Fibroblast of lung (primary cell): ENCODE measurements at regions not wholly inside any gene's neighbourhood (a gene's known extent, or its start where the extent isn't known, plus 50 kb on each side); places are given as distances from the start of the nearest gene placed in this dataset.
A peak's percentile ranks its signal among the peaks of the same experiment; 100 is the strongest.

Source experiments
- DNase-seq, 2 donors: peaks; one replicate each; pipeline versions ENCODE4 v3.0.0 to v3.0.0-alpha.2; 2010; ENCODE audit warnings: low read depth in 2 of 2
- H2AFZ ChIP-seq: 2 replicates; pipeline ENCODE4 v1.5.1; 2012; ENCODE audit warnings: low read length, control low read depth, inconsistent platforms
- H3K27ac ChIP-seq: 2 replicates; pipeline ENCODE4 v1.5.1; 2011; ENCODE audit warnings: low read length, control low read depth; ENCODE audit not compliant: insufficient read depth
- H3K27me3 ChIP-seq: 2 replicates; pipeline ENCODE4 v1.5.1; 2011; ENCODE audit warnings: mild to moderate bottlenecking, low read length; ENCODE audit not compliant: control insufficient read depth, insufficient read depth
- H3K36me3 ChIP-seq: 2 replicates; pipeline ENCODE4 v1.5.1; 2011; ENCODE audit warnings: low read length; ENCODE audit not compliant: control insufficient read depth, insufficient read depth
- H3K4me1 ChIP-seq: 2 replicates; pipeline ENCODE4 v1.5.1; 2011; ENCODE audit warnings: low read length; ENCODE audit not compliant: control insufficient read depth, insufficient read depth; ENCODE audit errors: extremely low read depth
- H3K4me2 ChIP-seq: 2 replicates; pipeline ENCODE4 v1.5.1; 2011; ENCODE audit warnings: low read length, control low read depth; ENCODE audit not compliant: insufficient read depth; ENCODE audit errors: extremely low read depth
- H3K4me3 ChIP-seq, 4 experiments: fragments of 200-600 bp in 1 of 4; sonication (generic) in 1 of 4; replicated peaks in 1 of 4; 2 replicates each; pipeline ENCODE4 v1.5.1; 2011 to 2016; ENCODE audit warnings: low read length in 4 of 4, low read depth in 3 of 4, mild to moderate bottlenecking in 3 of 4, control low read depth in 2 of 4, inconsistent platforms in 1 of 4, mixed read lengths in 1 of 4; ENCODE audit not compliant: insufficient read depth in 1 of 4; ENCODE audit errors: control extremely low read depth in 1 of 4
- H3K79me2 ChIP-seq: 2 replicates; pipeline ENCODE4 v1.5.1; 2012; ENCODE audit warnings: mild to moderate bottlenecking, low read length, inconsistent platforms; ENCODE audit not compliant: control insufficient read depth, insufficient read depth
- H3K9ac ChIP-seq: 2 replicates; pipeline ENCODE4 v1.5.1; 2011; ENCODE audit warnings: mild to moderate bottlenecking, low read length, control low read depth; ENCODE audit not compliant: insufficient read depth
- H3K9me3 ChIP-seq: 2 replicates; pipeline ENCODE4 v1.5.1; 2012; ENCODE audit warnings: low read depth, low read length; ENCODE audit not compliant: control insufficient read depth, insufficient read depth
- H4K20me1 ChIP-seq: 2 replicates; pipeline ENCODE4 v1.5.1; 2011; ENCODE audit warnings: low read length; ENCODE audit not compliant: control insufficient read depth, insufficient read depth; ENCODE audit errors: extremely low read depth
- EZH2 ChIP-seq: IDR thresholded peaks from 2 replicates; pipeline ENCODE4 v1.5.1; 2012; ENCODE audit warnings: low read length, control low read depth, mild to moderate bottlenecking; ENCODE audit errors: missing control alignments
- TF ChIP-seq, protein P1 (sequence below), 2 donors: IDR thresholded peaks in 1 of 2; conservative IDR thresholded peaks in 1 of 2; 1 replicate in 1 of 2; 2 replicates in 1 of 2; pipeline ENCODE4 v1.5.1; 2011 to 2012; ENCODE audit warnings: low read length in 2 of 2, control low read depth in 1 of 2, inconsistent platforms in 1 of 2, low read depth in 1 of 2, mild to moderate bottlenecking in 1 of 2

DNA sequence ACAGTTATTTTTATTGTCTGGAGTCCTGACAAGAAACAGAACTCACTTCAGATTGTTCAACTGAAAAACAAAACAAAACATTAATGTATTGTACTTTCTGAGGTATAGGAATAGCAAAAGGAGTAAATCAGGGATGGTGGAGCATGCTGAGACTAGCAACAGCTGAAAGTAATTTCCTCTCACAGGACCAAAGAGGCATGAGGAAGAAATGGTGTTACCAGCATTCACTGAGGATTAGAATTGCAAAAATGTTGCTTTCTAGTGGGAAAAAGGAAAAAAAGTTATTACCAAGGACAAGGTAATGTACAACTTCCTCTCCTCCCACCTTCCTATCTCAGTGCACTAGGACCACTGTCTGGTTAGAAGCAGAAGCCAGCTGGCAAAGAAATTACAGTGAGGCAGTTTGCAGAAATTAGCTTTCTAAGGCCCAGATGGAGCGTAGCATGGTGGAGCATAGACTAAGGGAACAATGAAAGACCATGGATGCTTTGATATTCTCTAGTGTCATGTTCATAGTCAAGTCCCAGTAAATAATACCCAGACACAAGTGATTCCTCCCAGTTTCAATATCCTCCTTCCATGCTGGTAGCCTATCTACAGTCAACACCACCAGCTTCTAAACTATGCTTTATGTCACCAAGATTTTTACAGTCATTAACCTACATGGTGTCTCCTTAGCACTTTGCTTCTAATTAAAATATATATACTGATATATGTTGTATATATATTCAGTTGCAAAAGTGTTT is 133.7 kb upstream of the DCN start:
- no peak overlapping the region for H3K9ac ChIP-seq
- H3K27me3 ChIP-seq = no peaks in the 10 kb centered on the region
- H3K36me3 ChIP-seq = no peaks in the 10 kb centered on the region
- no peak for TF ChIP-seq EZH2
- TF ChIP-seq, protein P1, sequence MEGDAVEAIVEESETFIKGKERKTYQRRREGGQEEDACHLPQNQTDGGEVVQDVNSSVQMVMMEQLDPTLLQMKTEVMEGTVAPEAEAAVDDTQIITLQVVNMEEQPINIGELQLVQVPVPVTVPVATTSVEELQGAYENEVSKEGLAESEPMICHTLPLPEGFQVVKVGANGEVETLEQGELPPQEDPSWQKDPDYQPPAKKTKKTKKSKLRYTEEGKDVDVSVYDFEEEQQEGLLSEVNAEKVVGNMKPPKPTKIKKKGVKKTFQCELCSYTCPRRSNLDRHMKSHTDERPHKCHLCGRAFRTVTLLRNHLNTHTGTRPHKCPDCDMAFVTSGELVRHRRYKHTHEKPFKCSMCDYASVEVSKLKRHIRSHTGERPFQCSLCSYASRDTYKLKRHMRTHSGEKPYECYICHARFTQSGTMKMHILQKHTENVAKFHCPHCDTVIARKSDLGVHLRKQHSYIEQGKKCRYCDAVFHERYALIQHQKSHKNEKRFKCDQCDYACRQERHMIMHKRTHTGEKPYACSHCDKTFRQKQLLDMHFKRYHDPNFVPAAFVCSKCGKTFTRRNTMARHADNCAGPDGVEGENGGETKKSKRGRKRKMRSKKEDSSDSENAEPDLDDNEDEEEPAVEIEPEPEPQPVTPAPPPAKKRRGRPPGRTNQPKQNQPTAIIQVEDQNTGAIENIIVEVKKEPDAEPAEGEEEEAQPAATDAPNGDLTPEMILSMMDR (conservative IDR thresholded peaks at IDR 0.05 in 1 of 2, IDR thresholded peaks at IDR 0.05 in 1 of 2; ENCODE audit: low read depth in 1 of 2, low read length in 2 of 2) = no peak
- no peak overlapping the region for H3K4me3 ChIP-seq
- H3K4me1 ChIP-seq = peaks cover 10% of the 10 kb centered on the region
- DNase-seq = peak; percentile 3 to 5
- no peaks in the 10 kb centered on the region for H4K20me1 ChIP-seq
- no peaks in the 10 kb centered on the region for H3K79me2 ChIP-seq
- H3K4me2 ChIP-seq = no peak overlapping the region
- H3K9me3 ChIP-seq = no peaks in the 10 kb centered on the region
- peak overlapping the region; percentile 30 for H2AFZ ChIP-seq
- peak overlapping the region; percentile 29 for H3K27ac ChIP-seq

DNA sequence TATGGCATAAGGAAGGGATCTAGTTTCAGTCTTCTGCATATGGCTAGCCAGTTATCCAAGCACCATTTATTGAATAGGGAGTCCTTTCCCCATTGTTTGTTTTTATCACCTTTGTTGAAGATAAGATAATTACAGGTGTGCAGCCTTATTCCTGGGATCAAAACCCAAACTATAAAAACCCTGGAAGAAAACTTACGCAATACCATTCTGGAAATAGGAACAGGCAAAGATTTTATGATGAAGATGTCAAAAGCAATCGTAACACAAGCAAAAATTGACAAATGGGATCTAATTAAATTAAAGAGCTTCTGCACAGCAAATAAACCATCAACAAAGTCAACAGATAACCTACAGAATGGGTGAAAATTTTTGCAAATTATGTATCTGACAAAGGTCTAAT is 128.5 kb upstream of the DCN start:
- Histone ChIP-seq H3K4me1 (no peaks in the 10 kb centered on the region), H3K9me3 (no peaks in the 10 kb centered on the region), H4K20me1 (no peaks in the 10 kb centered on the region), H3K36me3 (no peaks in the 10 kb centered on the region), H3K27ac (no peak overlapping the region), H3K9ac (no peak overlapping the region), H3K27me3 (no peaks in the 10 kb centered on the region), H3K79me2 (no peaks in the 10 kb centered on the region), H2AFZ (no peak overlapping the region), H3K4me3 (no peak overlapping the region), H3K4me2 (no peak overlapping the region)
- TF ChIP-seq, protein P1 (conservative IDR thresholded peaks at IDR 0.05 in 1 of 2, IDR thresholded peaks at IDR 0.05 in 1 of 2; ENCODE audit: low read depth in 1 of 2, low read length in 2 of 2) = no peak
- TF ChIP-seq EZH2 = no peak
- no peak for DNase-seq

DNA sequence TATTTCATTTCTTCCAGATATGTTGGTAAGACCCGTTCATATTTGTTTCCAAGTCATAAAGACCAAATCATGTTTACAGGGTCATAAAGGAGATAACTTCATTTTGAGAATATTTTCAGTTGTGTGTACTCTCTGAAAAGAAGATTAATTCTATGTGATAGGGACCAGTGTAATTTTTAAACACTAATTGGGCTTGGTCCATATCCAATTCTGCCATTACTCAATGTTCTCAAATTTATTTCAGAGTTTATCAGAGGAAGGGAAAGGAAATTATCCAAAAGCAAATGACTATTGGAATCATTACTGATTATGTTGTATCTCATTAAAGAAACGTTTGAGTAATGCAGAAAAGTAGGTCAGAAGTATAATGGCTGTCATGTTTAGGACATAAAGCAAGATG is 126.8 kb upstream of the DCN start:
- H3K27ac ChIP-seq = no peak overlapping the region
- H3K4me2 ChIP-seq = no peak overlapping the region
- no peaks in the 10 kb centered on the region for H4K20me1 ChIP-seq
- H3K79me2 ChIP-seq = no peaks in the 10 kb centered on the region
- no peaks in the 10 kb centered on the region for H3K27me3 ChIP-seq
- no peak for TF ChIP-seq EZH2
- TF ChIP-seq, protein P1 (conservative IDR thresholded peaks at IDR 0.05 in 1 of 2, IDR thresholded peaks at IDR 0.05 in 1 of 2; ENCODE audit: low read depth in 1 of 2, low read length in 2 of 2) = no peak
- no peaks in the 10 kb centered on the region for H3K36me3 ChIP-seq
- H3K9ac ChIP-seq = no peak overlapping the region
- no peaks in the 10 kb centered on the region for H3K9me3 ChIP-seq
- H2AFZ ChIP-seq = no peak overlapping the region
- DNase-seq = no peak
- H3K4me3 ChIP-seq = no peak overlapping the region
- no peaks in the 10 kb centered on the region for H3K4me1 ChIP-seq
